ENCODE measurements at regions not wholly inside any gene's neighbourhood (a gene's known extent, or its start where the extent isn't known, plus 50 kb on each side); places are given as distances from the start of the nearest gene placed in this dataset.

DNA sequence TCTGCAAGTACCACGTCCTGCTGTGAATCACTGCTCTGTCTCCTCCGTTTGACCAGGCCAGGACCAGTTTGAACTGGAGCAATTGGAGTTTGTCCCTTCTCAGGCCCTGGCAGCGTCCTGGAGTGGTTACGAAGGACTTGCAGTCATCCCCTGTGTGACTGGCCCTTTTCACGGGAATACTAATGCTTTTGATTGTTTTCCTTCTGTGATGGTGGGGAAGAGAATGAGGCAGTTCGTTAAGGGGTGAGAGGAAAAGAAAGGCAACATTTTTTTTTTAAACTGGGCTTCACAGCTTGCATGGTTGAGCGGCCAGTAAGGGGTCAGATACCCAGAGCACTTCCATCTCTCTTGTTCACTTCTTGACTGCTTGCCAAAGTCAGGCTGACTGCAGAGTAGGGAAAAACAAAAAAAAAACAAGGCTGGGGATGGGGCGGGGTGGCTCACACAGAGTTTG lies 153.5 kb upstream of the STK32A start:
- no peaks in the 10 kb centered on the region for H3K4me1 ChIP-seq (ENCODE audit: control insufficient read depth, extremely low read depth, insufficient read depth, low read length)
- H2AFZ ChIP-seq (ENCODE audit: control insufficient read depth, low read length), result no peak overlapping the region
- H3K9ac ChIP-seq (ENCODE audit: control insufficient read depth, extremely low read depth, insufficient read depth, low read length), result no peak overlapping the region
- H3K79me2 ChIP-seq (ENCODE audit: control insufficient read depth, insufficient read depth, low read length), result no peaks in the 10 kb centered on the region
- no peaks in the 10 kb centered on the region for H3K27me3 ChIP-seq (ENCODE audit: control insufficient read depth, extremely low read depth, insufficient read depth, low read length)
- no peaks in the 10 kb centered on the region for H3K36me3 ChIP-seq (ENCODE audit: control insufficient read depth in 2 of 2, extremely low read depth in 1 of 2, insufficient read depth in 2 of 2, low read length in 2 of 2)
- H3K9me1 ChIP-seq (ENCODE audit: control insufficient read depth, extremely low read depth, insufficient read depth, low read length), result no peaks in the 10 kb centered on the region
- no peak for TF ChIP-seq CTCF (optimal IDR thresholded peaks at IDR 0.05 in 1 of 3, IDR thresholded peaks at IDR 0.05 in 1 of 3, conservative IDR thresholded peaks at IDR 0.05 in 1 of 3; ENCODE audit: extremely low read depth in 1 of 3, insufficient read depth in 2 of 3, low read length in 3 of 3)
- no peaks in the 10 kb centered on the region for H3K9me3 ChIP-seq (ENCODE audit: control insufficient read depth, low read depth, low read length)
- H3K27ac ChIP-seq (ENCODE audit: control insufficient read depth, insufficient read depth, low read length), result no peak overlapping the region
- dilution Hi-C loops (cut with MboI; ENCODE audit: extremely low pct_ligation_motif_present, low sequenced_read_pairs), result no loop called here
- H3K4me2 ChIP-seq (ENCODE audit: control insufficient read depth, extremely low read depth, insufficient read depth, low read depth, low read length), result no peak overlapping the region
- no peaks in the 10 kb centered on the region for H4K20me1 ChIP-seq (ENCODE audit: control insufficient read depth, extremely low read depth, insufficient read depth, low read length)
- no peak overlapping the region for H3K4me3 ChIP-seq (ENCODE audit: control insufficient read depth in 2 of 3, extremely low read depth in 1 of 3, insufficient read depth in 2 of 3, low read depth in 1 of 3, low read length in 3 of 3)
- DNase-seq (ENCODE audit: low read depth, low spot score), result no peak
- no peak for FAIRE-seq

- Histone ChIP-seq H3K9me1 (ENCODE audit: control insufficient read depth, extremely low read depth, insufficient read depth, low read length) (no peaks in the 10 kb centered on the region), H3K4me1 (ENCODE audit: control insufficient read depth, extremely low read depth, insufficient read depth, low read length) (no peaks in the 10 kb centered on the region), H3K9me3 (ENCODE audit: control insufficient read depth, low read depth, low read length) (no peaks in the 10 kb centered on the region), H3K36me3 (ENCODE audit: control insufficient read depth in 2 of 2, extremely low read depth in 1 of 2, insufficient read depth in 2 of 2, low read length in 2 of 2) (no peaks in the 10 kb centered on the region), H4K20me1 (ENCODE audit: control insufficient read depth, extremely low read depth, insufficient read depth, low read length) (no peaks in the 10 kb centered on the region), H3K27ac (ENCODE audit: control insufficient read depth, insufficient read depth, low read length) (no peak overlapping the region), H3K27me3 (ENCODE audit: control insufficient read depth, extremely low read depth, insufficient read depth, low read length) (no peaks in the 10 kb centered on the region), H3K79me2 (ENCODE audit: control insufficient read depth, insufficient read depth, low read length) (no peaks in the 10 kb centered on the region), H3K4me2 (ENCODE audit: control insufficient read depth, extremely low read depth, insufficient read depth, low read depth, low read length) (no peak overlapping the region), H3K9ac (ENCODE audit: control insufficient read depth, extremely low read depth, insufficient read depth, low read length) (no peak overlapping the region), H2AFZ (ENCODE audit: control insufficient read depth, low read length) (no peak overlapping the region), H3K4me3 (ENCODE audit: control insufficient read depth in 2 of 3, extremely low read depth in 1 of 3, insufficient read depth in 2 of 3, low read depth in 1 of 3, low read length in 3 of 3) (no peak overlapping the region)
- DNase-seq (ENCODE audit: low read depth, low spot score) (no peak), FAIRE-seq (no peak)
- dilution Hi-C loops (cut with MboI; ENCODE audit: extremely low pct_ligation_motif_present, low sequenced_read_pairs), result no loop called here
- TF ChIP-seq EZH2 (IDR thresholded peaks at IDR 0.05; ENCODE audit: low read length), result no peak
- TF ChIP-seq CTCF (optimal IDR thresholded peaks at IDR 0.05 in 1 of 3, IDR thresholded peaks at IDR 0.05 in 1 of 3, conservative IDR thresholded peaks at IDR 0.05 in 1 of 3; ENCODE audit: extremely low read depth in 1 of 3, insufficient read depth in 2 of 3, low read length in 3 of 3), result no peak
Observed at GRCh38 chr5:147084702-147085101, 150.1 kb upstream of the STK32A start.
